PFSK-1 (cell line): ENCODE measurements at regions not wholly inside any gene's neighbourhood (a gene's known extent, or its start where the extent isn't known, plus 50 kb on each side); places are given as distances from the start of the nearest gene placed in this dataset.

Experiments
- POLR2AphosphoS5 ChIP-seq: IDR thresholded peaks from 2 replicates; pipeline ENCODE4 v1.6.1; 2012; ENCODE audit warnings: low read depth, mild to moderate bottlenecking, control low read depth, low read length, moderate library complexity
- SIN3A ChIP-seq: IDR thresholded peaks from 2 replicates; pipeline ENCODE4 v1.6.1; 2012; ENCODE audit warnings: mild to moderate bottlenecking, low read length, moderate library complexity, borderline replicate concordance; ENCODE audit not compliant: insufficient read depth

GRCh38 chr20:48390981-48391380 is 436.8 kb downstream of the PREX1 start:
- TF ChIP-seq POLR2AphosphoS5: no peak
- TF ChIP-seq SIN3A: no peak
